SK-N-SH (cell line): ENCODE measurements at regions not wholly inside any gene's neighbourhood (a gene's known extent, or its start where the extent isn't known, plus 50 kb on each side); places are given as distances from the start of the nearest gene placed in this dataset.

Experiments used
- CTCF ChIA-PET: fragments of 300-600, 350-600 bp; formaldehyde crosslinking; extraction: SDS; loops from one replicate; lab custom pipeline; 2021; lab: Yijun Ruan, JAX
- POLR2A ChIA-PET: fragments of 350-600 bp; sonication (Branson Sonifier 250); formaldehyde crosslinking; extraction: SDS; loops from one replicate; lab custom pipeline; 2020; ENCODE audit warnings: antibody characterized with exemption, inconsistent platforms; lab: Yijun Ruan, JAX
- DNase-seq: peaks from one replicate; pipeline ENCODE4 v3.0.0; 2012
- H2AFZ ChIP-seq: fragments of 200-600 bp; sonication (generic); 2 replicates; pipeline ENCODE4 v1.8.1; 2016; ENCODE audit warnings: antibody characterized with exemption, mild to moderate bottlenecking, low read depth
- H3F3A ChIP-seq: fragments of 200-600 bp; sonication (generic); replicated peaks from 2 replicates; pipeline ENCODE3; 2016; ENCODE audit warnings: antibody characterized with exemption, mild to moderate bottlenecking; ENCODE audit not compliant: insufficient read depth
- H3K27ac ChIP-seq, 2 experiments: fragments of 200-500 bp in 1 of 2; fragments of 200-600 bp in 1 of 2; sonication (Bioruptor generic) in 1 of 2; sonication (generic), shearing (Covaris generic) in 1 of 2; 2 replicates each; pipeline versions ENCODE4 v1.5.1 to v1.6.1; 2014 to 2016; ENCODE audit warnings: low read depth in 2 of 2, inconsistent platforms in 1 of 2, low read length in 1 of 2, mild to moderate bottlenecking in 1 of 2, mixed read lengths in 1 of 2
- H3K27me3 ChIP-seq: fragments of 200-600 bp; sonication (generic), shearing (Covaris generic); 2 replicates; pipeline ENCODE4 v1.6.1; 2016; ENCODE audit warnings: mixed run types; ENCODE audit not compliant: insufficient read depth
- H3K36me3 ChIP-seq, 2 experiments: fragments of 200-500 bp in 1 of 2; fragments of 200-600 bp in 1 of 2; sonication (Bioruptor generic) in 1 of 2; sonication (generic) in 1 of 2; replicated peaks in 1 of 2; 2 replicates each; pipeline versions ENCODE3 to v1.5.1; 2014 to 2016; ENCODE audit warnings: low read length in 1 of 2, mild to moderate bottlenecking in 1 of 2; ENCODE audit not compliant: insufficient read depth in 2 of 2, control insufficient read depth in 1 of 2
- H3K4me1 ChIP-seq, 2 experiments: fragments of 200-500 bp in 1 of 2; fragments of 200-600 bp in 1 of 2; sonication (Bioruptor generic) in 1 of 2; sonication (generic), shearing (Covaris generic) in 1 of 2; 2 replicates each; pipeline versions ENCODE4 v1.5.1 to v1.6.1; 2014 to 2016; ENCODE audit warnings: low read depth in 1 of 2, low read length in 1 of 2, mixed run types in 1 of 2; ENCODE audit not compliant: insufficient read depth in 2 of 2, control insufficient read depth in 1 of 2
- H3K4me2 ChIP-seq: fragments of 200-600 bp; sonication (generic), shearing (Covaris generic); 2 replicates; pipeline ENCODE4 v1.6.1; 2017; ENCODE audit warnings: mixed run types
- H3K4me3 ChIP-seq, 2 experiments: fragments of 200-500 bp in 1 of 2; fragments of 200-600 bp in 1 of 2; sonication (Bioruptor generic) in 1 of 2; sonication (generic), shearing (Covaris generic) in 1 of 2; 2 replicates each; pipeline versions ENCODE4 v1.5.1 to v1.8.1; 2014 to 2016; ENCODE audit warnings: low read depth in 2 of 2, inconsistent platforms in 1 of 2, low read length in 1 of 2, mild to moderate bottlenecking in 1 of 2, mixed read lengths in 1 of 2, moderate library complexity in 1 of 2
- H3K79me2 ChIP-seq: fragments of 200-600 bp; sonication (generic); 2 replicates; pipeline ENCODE4 v1.8.1; 2017; ENCODE audit warnings: mild to moderate bottlenecking; ENCODE audit not compliant: insufficient read depth
- H3K9ac ChIP-seq: fragments of 200-600 bp; sonication (generic); 2 replicates; pipeline ENCODE4 v1.6.1; 2017; ENCODE audit warnings: mixed run types
- H3K9me2 ChIP-seq: fragments of 200-600 bp; sonication (generic); 2 replicates; pipeline ENCODE4 v1.6.1; 2017; ENCODE audit warnings: mixed run types
- H3K9me3 ChIP-seq: fragments of 200-600 bp; sonication (generic); 2 replicates; pipeline ENCODE4 v1.6.1; 2017; ENCODE audit warnings: mixed run types, mild to moderate bottlenecking, moderate library complexity
- H4K20me1 ChIP-seq: fragments of 200-600 bp; sonication (generic); 2 replicates; pipeline ENCODE4 v1.6.1; 2017; ENCODE audit warnings: mild to moderate bottlenecking, mixed run types; ENCODE audit not compliant: insufficient read depth
- CHD2 ChIP-seq: fragments of 150-350 bp; IDR thresholded peaks from 2 replicates; pipeline ENCODE4 v1.6.1; 2018; ENCODE audit warnings: low read length; ENCODE audit not compliant: partially characterized antibody
- ELF1 ChIP-seq: IDR thresholded peaks from 2 replicates; pipeline ENCODE4 v1.4.0; 2012
- FOXM1 ChIP-seq: IDR thresholded peaks from 2 replicates; pipeline ENCODE4 v1.4.0; 2012; ENCODE audit warnings: low read depth, mild to moderate bottlenecking
- GATA2 ChIP-seq: sonication (generic); formaldehyde crosslinking; IDR thresholded peaks from 2 replicates; pipeline ENCODE4 v1.5.0; 2020; ENCODE audit warnings: mild to moderate bottlenecking, missing genetic modification reagents
- JUND ChIP-seq: IDR thresholded peaks from 2 replicates; pipeline ENCODE4 v1.4.0; 2012
- NFIC ChIP-seq: IDR thresholded peaks from 2 replicates; pipeline ENCODE4 v1.4.0; 2012; ENCODE audit warnings: borderline replicate concordance
- RAD21 ChIP-seq: IDR thresholded peaks from 2 replicates; pipeline ENCODE4 v1.6.1; 2012; ENCODE audit warnings: mild to moderate bottlenecking, low read length
- RCOR1 ChIP-seq: fragments of 150-350 bp; IDR thresholded peaks from 2 replicates; pipeline ENCODE4 v1.6.1; 2017; ENCODE audit warnings: antibody characterized with exemption, low read length
- RFX5 ChIP-seq: IDR thresholded peaks from 2 replicates; pipeline ENCODE4 v1.6.1; 2012; ENCODE audit warnings: mild to moderate bottlenecking, improper control_type of control experiment, low read length
- RXRA ChIP-seq: IDR thresholded peaks from 2 replicates; pipeline ENCODE4 v1.4.0; 2012; ENCODE audit warnings: low read depth, mild to moderate bottlenecking, borderline replicate concordance
- SIN3A ChIP-seq: IDR thresholded peaks from 2 replicates; pipeline ENCODE4 v1.6.1; 2012; ENCODE audit warnings: low read depth, mild to moderate bottlenecking, low read length, moderate library complexity, borderline replicate concordance
- TAF1 ChIP-seq: IDR thresholded peaks from 2 replicates; pipeline ENCODE4 v1.6.1; 2012; ENCODE audit warnings: low read depth, mild to moderate bottlenecking, low read length, moderate library complexity, borderline replicate concordance
- TEAD4 ChIP-seq: IDR thresholded peaks from 2 replicates; pipeline ENCODE4 v1.4.0; 2012; ENCODE audit warnings: mild to moderate bottlenecking, borderline replicate concordance; ENCODE audit not compliant: insufficient read depth
- WGBS: methylation state at CpG from one replicate; pipeline ENCODE4 v1.1.6; 2017; ENCODE audit warnings: low lambda C conversion rate; 5-methylcytosine and 5-hydroxymethylcytosine counted together
- TF ChIP-seq, protein P1 (sequence below): fragments of 150-350 bp; IDR thresholded peaks from 2 replicates; pipeline ENCODE4 v1.6.1; 2016; ENCODE audit warnings: mild to moderate bottlenecking, low read depth, low read length
- TF ChIP-seq, protein P2 (sequence below): IDR thresholded peaks from 2 replicates; pipeline ENCODE4 v1.4.0; 2012; ENCODE audit warnings: low read depth
- TF ChIP-seq, protein P3 (sequence below): IDR thresholded peaks from 2 replicates; pipeline ENCODE4 v1.4.0; 2012; ENCODE audit warnings: low read depth, borderline replicate concordance
- TF ChIP-seq, protein P4 (sequence below): fragments of 150-350 bp; IDR thresholded peaks from 2 replicates; pipeline ENCODE4 v1.6.1; 2017; ENCODE audit warnings: antibody characterized with exemption, low read length, low read depth, borderline replicate concordance
- TF ChIP-seq, protein P5 (sequence below): IDR thresholded peaks from 2 replicates; pipeline ENCODE4; 2012

DNA sequence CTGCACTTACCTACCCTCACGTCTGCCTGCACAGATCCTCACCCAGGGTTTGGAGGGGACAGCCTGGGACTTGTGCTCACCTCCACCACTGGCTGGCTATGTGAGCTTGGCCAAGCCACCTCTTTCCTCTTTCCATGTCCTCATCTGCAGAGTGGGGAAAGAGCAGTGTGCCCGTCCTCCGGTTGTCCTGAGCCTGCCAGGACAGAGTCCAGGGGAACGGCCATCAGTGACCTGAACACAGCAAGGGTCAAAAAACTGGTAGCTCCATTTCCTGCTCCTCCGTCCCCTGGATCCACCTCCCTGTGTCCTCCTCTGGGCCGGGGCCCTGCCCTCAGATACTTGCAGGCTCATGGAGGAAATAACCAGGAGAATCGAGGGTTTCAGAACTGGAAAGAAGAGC, 187.7 kb downstream of the OLFM1 start:
- TF ChIP-seq ELF1 = no peak
- TF ChIP-seq, all 33 proteins: peak for 0
- H3K4me3 ChIP-seq = no peak overlapping the region
- H3K27ac ChIP-seq = no peak overlapping the region
- no peak overlapping the region for H3K9ac ChIP-seq
- H3K79me2 ChIP-seq = no peaks in the 10 kb centered on the region
- H3K36me3 ChIP-seq = no peaks in the 10 kb centered on the region
- ChIA-PET POLR2A (no interaction called here), CTCF (interaction anchor here (1.0 kb wide), 1 partner anchor 230 kb away, joined by 3 read pairs; no protein-coding TSS in a partner anchor)
- H3K4me1 ChIP-seq = peaks cover 0 to 14% of the 10 kb centered on the region in 2 experiments; a peak in 1 of 4 replicates
- no peaks in the 10 kb centered on the region for H3K9me2 ChIP-seq
- H3K9me3 ChIP-seq = no peaks in the 10 kb centered on the region
- no peaks in the 10 kb centered on the region for H4K20me1 ChIP-seq
- WGBS = 65% methylated on average over 4 of the region's 7 CpGs
- H3K27me3 ChIP-seq = no peaks in the 10 kb centered on the region
- no peak overlapping the region for H3K4me2 ChIP-seq
- H2AFZ ChIP-seq = no peak overlapping the region
- no peak for DNase-seq
- no peaks in the 10 kb centered on the region for H3F3A ChIP-seq

DNA sequence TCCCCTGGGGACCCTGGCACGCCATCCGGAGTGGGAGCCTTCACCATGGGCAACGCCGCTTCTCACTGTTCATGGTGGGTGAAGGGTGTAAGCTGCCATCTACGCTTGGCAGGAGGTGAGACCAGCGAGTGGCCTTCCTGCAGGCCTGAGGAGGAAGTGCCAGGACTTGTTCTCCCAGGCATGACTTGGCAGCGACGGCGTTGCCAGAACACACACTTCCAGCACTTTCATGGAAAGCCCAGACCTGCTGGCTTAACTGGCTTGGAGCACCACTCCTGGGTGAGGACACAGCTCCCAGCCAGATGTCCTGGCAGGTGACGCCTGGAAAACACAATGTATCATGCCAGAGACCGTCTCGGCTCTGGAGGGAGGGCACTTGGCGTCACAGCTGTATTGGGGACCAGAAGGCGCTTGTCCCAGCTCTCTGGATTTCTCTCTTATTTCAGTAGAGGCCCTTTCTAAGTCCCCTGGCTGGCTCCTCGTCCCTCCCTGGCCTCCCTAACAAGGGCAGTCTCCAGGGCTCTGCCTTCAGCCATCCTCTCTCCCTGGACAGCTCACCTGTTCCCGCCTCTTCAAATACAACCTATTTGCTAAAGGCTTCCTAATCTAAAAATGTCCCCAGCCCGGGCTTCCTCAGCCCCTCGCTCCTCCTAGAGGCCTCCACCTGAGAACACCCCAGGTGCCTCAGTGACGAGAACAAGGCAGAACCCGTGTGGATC, 188.3 kb downstream of the OLFM1 start:
- Histone ChIP-seq H3K36me3 (no peaks in the 10 kb centered on the region), H3K27me3 (no peaks in the 10 kb centered on the region), H4K20me1 (no peaks in the 10 kb centered on the region), H3K27ac (no peak overlapping the region), H3K79me2 (no peaks in the 10 kb centered on the region), H3K4me2 (no peak overlapping the region), H3K9me3 (no peaks in the 10 kb centered on the region), H3K4me1 (peaks cover 0 to 14% of the 10 kb centered on the region in 2 experiments; a peak in 1 of 4 replicates), H3K9me2 (no peaks in the 10 kb centered on the region), H2AFZ (no peak overlapping the region), H3K9ac (no peak overlapping the region), H3F3A (no peaks in the 10 kb centered on the region), H3K4me3 (no peak overlapping the region)
- TF ChIP-seq RCOR1 (no peak), RFX5 (no peak), GATA2 (CRISPR knock-in tag) (no peak), ELF1 (no peak), RAD21 (no peak), JUND (no peak), RXRA (no peak), CHD2 (no peak), TEAD4 (no peak), NFIC (no peak), FOXM1 (no peak), TAF1 (no peak), SIN3A (no peak)
- TF ChIP-seq, protein P1, sequence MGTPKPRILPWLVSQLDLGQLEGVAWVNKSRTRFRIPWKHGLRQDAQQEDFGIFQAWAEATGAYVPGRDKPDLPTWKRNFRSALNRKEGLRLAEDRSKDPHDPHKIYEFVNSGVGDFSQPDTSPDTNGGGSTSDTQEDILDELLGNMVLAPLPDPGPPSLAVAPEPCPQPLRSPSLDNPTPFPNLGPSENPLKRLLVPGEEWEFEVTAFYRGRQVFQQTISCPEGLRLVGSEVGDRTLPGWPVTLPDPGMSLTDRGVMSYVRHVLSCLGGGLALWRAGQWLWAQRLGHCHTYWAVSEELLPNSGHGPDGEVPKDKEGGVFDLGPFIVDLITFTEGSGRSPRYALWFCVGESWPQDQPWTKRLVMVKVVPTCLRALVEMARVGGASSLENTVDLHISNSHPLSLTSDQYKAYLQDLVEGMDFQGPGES = no peak
- TF ChIP-seq, protein P2, sequence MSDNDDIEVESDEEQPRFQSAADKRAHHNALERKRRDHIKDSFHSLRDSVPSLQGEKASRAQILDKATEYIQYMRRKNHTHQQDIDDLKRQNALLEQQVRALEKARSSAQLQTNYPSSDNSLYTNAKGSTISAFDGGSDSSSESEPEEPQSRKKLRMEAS = no peak
- TF ChIP-seq, protein P3, sequence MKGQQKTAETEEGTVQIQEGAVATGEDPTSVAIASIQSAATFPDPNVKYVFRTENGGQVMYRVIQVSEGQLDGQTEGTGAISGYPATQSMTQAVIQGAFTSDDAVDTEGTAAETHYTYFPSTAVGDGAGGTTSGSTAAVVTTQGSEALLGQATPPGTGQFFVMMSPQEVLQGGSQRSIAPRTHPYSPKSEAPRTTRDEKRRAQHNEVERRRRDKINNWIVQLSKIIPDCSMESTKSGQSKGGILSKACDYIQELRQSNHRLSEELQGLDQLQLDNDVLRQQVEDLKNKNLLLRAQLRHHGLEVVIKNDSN = no peak
- TF ChIP-seq, protein P4, sequence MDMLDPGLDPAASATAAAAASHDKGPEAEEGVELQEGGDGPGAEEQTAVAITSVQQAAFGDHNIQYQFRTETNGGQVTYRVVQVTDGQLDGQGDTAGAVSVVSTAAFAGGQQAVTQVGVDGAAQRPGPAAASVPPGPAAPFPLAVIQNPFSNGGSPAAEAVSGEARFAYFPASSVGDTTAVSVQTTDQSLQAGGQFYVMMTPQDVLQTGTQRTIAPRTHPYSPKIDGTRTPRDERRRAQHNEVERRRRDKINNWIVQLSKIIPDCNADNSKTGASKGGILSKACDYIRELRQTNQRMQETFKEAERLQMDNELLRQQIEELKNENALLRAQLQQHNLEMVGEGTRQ = no peak
- TF ChIP-seq, protein P5, sequence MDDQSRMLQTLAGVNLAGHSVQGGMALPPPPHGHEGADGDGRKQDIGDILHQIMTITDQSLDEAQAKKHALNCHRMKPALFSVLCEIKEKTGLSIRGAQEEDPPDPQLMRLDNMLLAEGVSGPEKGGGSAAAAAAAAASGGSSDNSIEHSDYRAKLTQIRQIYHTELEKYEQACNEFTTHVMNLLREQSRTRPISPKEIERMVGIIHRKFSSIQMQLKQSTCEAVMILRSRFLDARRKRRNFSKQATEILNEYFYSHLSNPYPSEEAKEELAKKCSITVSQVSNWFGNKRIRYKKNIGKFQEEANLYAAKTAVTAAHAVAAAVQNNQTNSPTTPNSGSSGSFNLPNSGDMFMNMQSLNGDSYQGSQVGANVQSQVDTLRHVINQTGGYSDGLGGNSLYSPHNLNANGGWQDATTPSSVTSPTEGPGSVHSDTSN = no peak
- ChIA-PET CTCF (interaction anchor here (1.0 kb wide), 1 partner anchor 229 kb away, joined by 3 read pairs; no protein-coding TSS in a partner anchor), POLR2A (no interaction called here)
- no peak for DNase-seq
- 58% methylated on average over 19 of the region's 20 CpGs for WGBS
